Adrenal gland (tissue), 9 donors: ENCODE measurements at regions not wholly inside any gene's neighbourhood (a gene's known extent, or its start where the extent isn't known, plus 50 kb on each side); places are given as distances from the start of the nearest gene placed in this dataset.

Source experiments
- DNase-seq, 7 donors: peaks; one replicate each; pipeline ENCODE4 v3.0.0-alpha.2; 2019 to 2020
- H3K27ac ChIP-seq, 5 donors: fragments of 200-600 bp; sonication (generic) in 4 of 5; 1 replicate in 3 of 5; 2 replicates in 2 of 5; pipeline versions ENCODE4 v1.5.1 to v1.8.0; 2016 to 2020; ENCODE audit warnings: mild to moderate bottlenecking in 1 of 5
- H3K27me3 ChIP-seq: fragments of 200-600 bp; 2 replicates; pipeline ENCODE4 v1.8.0; 2021
- H3K36me3 ChIP-seq, 2 donors: fragments of 200-600 bp; replicated peaks in 1 of 2; 1 replicate in 1 of 2; 2 replicates in 1 of 2; pipeline versions ENCODE4 v1.5.1 to v1.8.0; 2018 to 2022
- H3K4me1 ChIP-seq, 2 donors: fragments of 200-600 bp; replicated peaks in 1 of 2; 1 replicate in 1 of 2; 2 replicates in 1 of 2; pipeline versions ENCODE4 v1.5.1 to v1.8.0; 2018 to 2021
- H3K4me3 ChIP-seq, 4 donors: fragments of 200-600 bp; sonication (generic) in 3 of 4; one replicate each; pipeline ENCODE4 v1.5.1; 2016 to 2018
- H3K9me3 ChIP-seq, 3 donors: fragments of 200-600 bp; sonication (generic) in 1 of 3; replicated peaks in 1 of 3; 1 replicate in 2 of 3; 2 replicates in 1 of 3; pipeline versions ENCODE4 v1.5.1 to v1.8.0; 2016 to 2021
- CTCF ChIP-seq, 6 experiments: fragments of 450-650 bp in 4 of 6; fragments of 200-600 bp in 2 of 6; sonication (generic) in 1 of 6; IDR thresholded peaks; 1 replicate in 5 of 6; 2 replicates in 1 of 6; pipeline versions ENCODE4 v1.5.1 to v1.8.0; 2016 to 2021; ENCODE audit warnings: antibody characterized with exemption in 6 of 6, mild to moderate bottlenecking in 2 of 6, moderate library complexity in 1 of 6
- POLR2A ChIP-seq, 2 donors: fragments of 450-650 bp; IDR thresholded peaks; one replicate each; pipeline ENCODE4 v1.6.1; 2017; ENCODE audit warnings: antibody characterized with exemption in 2 of 2, mild to moderate bottlenecking in 2 of 2, moderate library complexity in 1 of 2
- WGBS, 4 donors: extraction: QIAGEN DNeasy Blood & Tissue Kit in 2 of 4; methylation state at CpG; one replicate each; pipeline versions ENCODE4 v1.1.5 to v1.1.7; 2013 to 2017; 5-methylcytosine and 5-hydroxymethylcytosine counted together
- intact Hi-C, 2 donors: fragments of 100-400 bp; cut with DNase I; formaldehyde crosslinking; loops; one replicate each; pipeline versions ENCODE4 v1.14.1 to v1.15.0; 2022 to 2023
- donor health status: healthy with polysubstance abuse.
- donor health status: Bipolar disorder and iron deficiency.
- donor health status: DM: yes; HTN: yes; CAD: no.
- donor health status: DM: no; HTN: no; CAD: no.
- donor health status: DM: no; HTN: no; CAD: no.

GRCh38 chr2:176418768-176419167, 149.5 kb downstream of the MTX2 start:
- Histone ChIP-seq H3K27ac (no peak overlapping the region), H3K36me3 (no peaks in the 10 kb centered on the region), H3K27me3 (no peaks in the 10 kb centered on the region), H3K4me1 (no peaks in the 10 kb centered on the region), H3K9me3 (no peaks in the 10 kb centered on the region), H3K4me3 (no peak overlapping the region)
- intact Hi-C loops, result no loop called here
- 85 to 92% (median 88%) methylated on average over 6 of the region's 6 CpGs for WGBS, 4 donors
- no peak for DNase-seq
- TF ChIP-seq POLR2A (IDR thresholded peaks at IDR 0.05) (no peak), CTCF (IDR thresholded peaks at IDR 0.05) (no peak)

GRCh38 chr2:176419591-176420071, 150.4 kb downstream of the MTX2 start:
- no peaks in the 10 kb centered on the region for H3K36me3 ChIP-seq
- no peak for TF ChIP-seq POLR2A (IDR thresholded peaks at IDR 0.05)
- no peak for TF ChIP-seq CTCF (IDR thresholded peaks at IDR 0.05)
- H3K27me3 ChIP-seq, result no peaks in the 10 kb centered on the region
- H3K4me3 ChIP-seq, result no peak overlapping the region
- 64 to 79% (median 74%) methylated on average over 4 of the region's 4 CpGs for WGBS, 4 donors
- DNase-seq, result no peak
- H3K27ac ChIP-seq, result no peak overlapping the region
- intact Hi-C loops, result no loop called here
- H3K4me1 ChIP-seq, result no peaks in the 10 kb centered on the region
- H3K9me3 ChIP-seq, result no peaks in the 10 kb centered on the region

GRCh38 chr2:176421297-176422050, 152.2 kb downstream of the MTX2 start:
- WGBS, 4 donors, result 73 to 87% (median 84%) methylated on average over 5 of the region's 5 CpGs
- no peaks in the 10 kb centered on the region for H3K9me3 ChIP-seq
- H3K27me3 ChIP-seq, result no peaks in the 10 kb centered on the region
- intact Hi-C loops, result no loop called here
- no peak overlapping the region for H3K4me3 ChIP-seq
- H3K27ac ChIP-seq, result no peak overlapping the region
- TF ChIP-seq CTCF (IDR thresholded peaks at IDR 0.05), result no peak
- TF ChIP-seq POLR2A (IDR thresholded peaks at IDR 0.05), result no peak
- H3K36me3 ChIP-seq, result no peaks in the 10 kb centered on the region
- no peaks in the 10 kb centered on the region for H3K4me1 ChIP-seq
- no peak for DNase-seq

- 33 to 45% (median 41%) methylated on average over 2 of the region's 2 CpGs for WGBS, 4 donors
- no peaks in the 10 kb centered on the region for H3K4me1 ChIP-seq
- H3K36me3 ChIP-seq, result no peaks in the 10 kb centered on the region
- no peak overlapping the region for H3K4me3 ChIP-seq
- H3K27me3 ChIP-seq, result no peaks in the 10 kb centered on the region
- TF ChIP-seq CTCF (IDR thresholded peaks at IDR 0.05) (no peak), POLR2A (IDR thresholded peaks at IDR 0.05) (no peak)
- H3K27ac ChIP-seq, result no peak overlapping the region
- intact Hi-C loops, result no loop called here
- no peak for DNase-seq
- H3K9me3 ChIP-seq, result no peaks in the 10 kb centered on the region
These were observed 154.6 kb downstream of the MTX2 start for GRCh38 chr2:176423819-176424218.
